Neuronal stem cell (in vitro differentiated cells): ENCODE measurements at regions not wholly inside any gene's neighbourhood (a gene's known extent, or its start where the extent isn't known, plus 50 kb on each side); places are given as distances from the start of the nearest gene placed in this dataset.
"Not testable (repeated sequence)": the region's sequence is repeated elsewhere in the genome, so short reads cannot be mapped to it uniquely, and the experiment has no call there.

ENCODE experiments used
- DNase-seq: peaks from one replicate; pipeline ENCODE4 v3.0.0-alpha.2; 2013; ENCODE audit warnings: low spot score
- H2AFZ ChIP-seq: one replicate; pipeline ENCODE4 v1.6.1; 2013; ENCODE audit warnings: mild to moderate bottlenecking, low read length, inconsistent platforms
- H2AK5ac ChIP-seq: 2 replicates; pipeline ENCODE4 v1.6.1; 2013; ENCODE audit warnings: low read depth, mild to moderate bottlenecking, inconsistent platforms, low read length, moderate library complexity, mixed read lengths
- H2BK120ac ChIP-seq: 2 replicates; pipeline ENCODE4 v1.6.1; 2013; ENCODE audit warnings: low read depth, mild to moderate bottlenecking, inconsistent platforms, low read length, moderate library complexity, mixed read lengths
- H2BK12ac ChIP-seq: one replicate; pipeline ENCODE4 v1.6.1; 2013; ENCODE audit warnings: low read length, inconsistent platforms
- H2BK15ac ChIP-seq: 2 replicates; pipeline ENCODE4 v1.6.1; 2013; ENCODE audit warnings: mild to moderate bottlenecking, low read length, inconsistent platforms, mixed read lengths
- H2BK5ac ChIP-seq: one replicate; pipeline ENCODE4 v1.6.1; 2013; ENCODE audit warnings: inconsistent platforms, mild to moderate bottlenecking, low read length, moderate library complexity
- H3K14ac ChIP-seq: one replicate; pipeline ENCODE4 v1.6.1; 2013; ENCODE audit warnings: low read length, inconsistent platforms
- H3K18ac ChIP-seq: 2 replicates; pipeline ENCODE4 v1.6.1; 2013; ENCODE audit warnings: low read length, inconsistent platforms
- H3K23ac ChIP-seq: 2 replicates; pipeline ENCODE4 v1.6.1; 2013; ENCODE audit warnings: low read depth, mild to moderate bottlenecking, mixed read lengths, low read length, inconsistent platforms; ENCODE audit not compliant: poor library complexity
- H3K27ac ChIP-seq: replicated peaks from 3 replicates; pipeline ENCODE4 v1.5.1; 2013; ENCODE audit warnings: low read length, inconsistent platforms
- H3K27me3 ChIP-seq, 3 experiments: 2 replicates each; pipeline ENCODE4 v1.6.1; 2013; ENCODE audit warnings: low read length in 3 of 3, mild to moderate bottlenecking in 2 of 3, inconsistent platforms in 1 of 3, low read depth in 1 of 3, mixed read lengths in 1 of 3, moderate library complexity in 1 of 3; ENCODE audit not compliant: control insufficient read depth in 3 of 3, insufficient read depth in 3 of 3
- H3K36me3 ChIP-seq, 2 donors: replicated peaks in 1 of 2; 2 replicates each; pipeline ENCODE4 v1.6.1; 2013; ENCODE audit warnings: low read length in 2 of 2; ENCODE audit not compliant: control insufficient read depth in 2 of 2, insufficient read depth in 2 of 2
- H3K4ac ChIP-seq: 2 replicates; pipeline ENCODE4 v1.6.1; 2013; ENCODE audit warnings: inconsistent platforms, mild to moderate bottlenecking, low read length, moderate library complexity
- H3K4me1 ChIP-seq, 2 donors: 1 replicate in 1 of 2; 2 replicates in 1 of 2; pipeline ENCODE4 v1.6.1; 2013; ENCODE audit warnings: low read length in 2 of 2, low read depth in 1 of 2; ENCODE audit not compliant: control insufficient read depth in 2 of 2, insufficient read depth in 1 of 2
- H3K4me2 ChIP-seq: one replicate; pipeline ENCODE4 v1.6.1; 2013; ENCODE audit warnings: mild to moderate bottlenecking, low read length, inconsistent platforms; ENCODE audit not compliant: insufficient read depth, poor library complexity, severe bottlenecking
- H3K4me3 ChIP-seq, 2 donors: 2 replicates each; pipeline ENCODE4 v1.5.1; 2013; ENCODE audit warnings: low read length in 2 of 2, mild to moderate bottlenecking in 2 of 2, inconsistent platforms in 1 of 2, moderate library complexity in 1 of 2
- H3K79me1 ChIP-seq: one replicate; pipeline ENCODE4 v1.6.1; 2013; ENCODE audit warnings: low read depth, mild to moderate bottlenecking, inconsistent platforms, low read length, moderate library complexity
- H3K9ac ChIP-seq: one replicate; pipeline ENCODE4 v1.6.1; 2013; ENCODE audit warnings: mild to moderate bottlenecking, low read depth, low read length, inconsistent platforms; ENCODE audit not compliant: poor library complexity
- H3K9me3 ChIP-seq, 2 donors: replicated peaks in 1 of 2; 2 replicates each; pipeline versions ENCODE3 to v1.6.1; 2013; ENCODE audit warnings: low read length in 2 of 2, mild to moderate bottlenecking in 2 of 2, inconsistent platforms in 1 of 2, low read depth in 1 of 2, mixed read lengths in 1 of 2, moderate library complexity in 1 of 2; ENCODE audit not compliant: control insufficient read depth in 2 of 2, insufficient read depth in 1 of 2
- H4K8ac ChIP-seq: one replicate; pipeline ENCODE4 v1.6.1; 2013; ENCODE audit warnings: low read depth, mild to moderate bottlenecking, inconsistent platforms, low read length, moderate library complexity
- H4K91ac ChIP-seq: one replicate; pipeline ENCODE4 v1.6.1; 2013; ENCODE audit warnings: low read length, low read depth, mild to moderate bottlenecking, inconsistent platforms; ENCODE audit not compliant: poor library complexity
- WGBS, 2 donors: extraction: QIAGEN DNeasy Blood & Tissue Kit; methylation state at CpG; one replicate each; pipeline ENCODE4 v1.1.7; 2013; ENCODE audit warnings: missing lambda C conversion rate in 2 of 2, mixed read lengths in 1 of 2; ENCODE audit not compliant: insufficient read length in 2 of 2, insufficient replicate concordance in 1 of 2; ENCODE audit errors: extremely low coverage in 2 of 2; 5-methylcytosine and 5-hydroxymethylcytosine counted together

- Histone ChIP-seq H3K4me2 (no peak overlapping the region), H3K18ac (no peak overlapping the region), H3K4ac (no peak overlapping the region), H3K27ac (no peak overlapping the region), H3K9me3 (no peaks in the 10 kb centered on the region), H2BK15ac (no peak overlapping the region), H2BK5ac (no peak overlapping the region), H2BK12ac (no peak overlapping the region), H3K14ac (no peak overlapping the region), H3K4me3 (no peak overlapping the region), H3K36me3 (no peaks in the 10 kb centered on the region), H3K4me1 (no peaks in the 10 kb centered on the region), H4K91ac (no peak overlapping the region), H2BK120ac (no peak overlapping the region), H3K9ac (no peak overlapping the region), H2AFZ (no peak overlapping the region), H4K8ac (no peak overlapping the region), H3K79me1 (no peaks in the 10 kb centered on the region), H2AK5ac (no peak overlapping the region), H3K27me3 (no peaks in the 10 kb centered on the region), H3K23ac (no peak overlapping the region)
- DNase-seq, result no peak
Measured at GRCh38 chr9:28491121-28491520, 917.8 kb upstream of the C9orf72 start.

- no CpG with 5 or more reads among the region's 10 CpGs for WGBS, 2 donors
- H3K18ac ChIP-seq, H3K9ac ChIP-seq, H2BK5ac ChIP-seq, H3K9me3 ChIP-seq, H3K4ac ChIP-seq, H4K91ac ChIP-seq, H3K14ac ChIP-seq, H3K4me1 ChIP-seq, H2BK15ac ChIP-seq, H2AFZ ChIP-seq, H2AK5ac ChIP-seq, H3K23ac ChIP-seq, H3K4me3 ChIP-seq, H3K36me3 ChIP-seq, H3K27ac ChIP-seq, H2BK120ac ChIP-seq, H3K4me2 ChIP-seq, H4K8ac ChIP-seq, H3K79me1 ChIP-seq, H3K27me3 ChIP-seq, DNase-seq, H2BK12ac ChIP-seq: not testable (repeated sequence)
Measured at GRCh38 chr9:28498168-28498567, 924.9 kb upstream of the C9orf72 start.

- no CpG with 5 or more reads among the region's 3 CpGs for WGBS, 2 donors
- no peak overlapping the region for H4K8ac ChIP-seq
Measured at GRCh38 chr9:28502189-28502588, 928.9 kb upstream of the C9orf72 start.

GRCh38 chr9:28502741-28503140 lies 929.5 kb upstream of the C9orf72 start:
- no peak overlapping the region for H4K8ac ChIP-seq
- H3K4me1 ChIP-seq, result no peaks in the 10 kb centered on the region
- H2BK120ac ChIP-seq, result no peak overlapping the region
- H4K91ac ChIP-seq, result no peak overlapping the region
- no peak overlapping the region for H3K27ac ChIP-seq
- no peak overlapping the region for H3K9ac ChIP-seq
- H3K4ac ChIP-seq, result no peak overlapping the region
- no peaks in the 10 kb centered on the region for H3K27me3 ChIP-seq
- H3K79me1 ChIP-seq, result no peaks in the 10 kb centered on the region
- H2BK15ac ChIP-seq, result no peak overlapping the region
- no CpG with 5 or more reads among the region's 2 CpGs for WGBS, 2 donors
- H3K4me3 ChIP-seq, result no peak overlapping the region
- H3K14ac ChIP-seq, result no peak overlapping the region
- no peak overlapping the region for H2BK5ac ChIP-seq
- no peak overlapping the region for H3K18ac ChIP-seq
- H3K4me2 ChIP-seq, result no peak overlapping the region
- no peak overlapping the region for H2BK12ac ChIP-seq
- H3K36me3 ChIP-seq, result no peaks in the 10 kb centered on the region
- H3K9me3 ChIP-seq, result peaks cover 1 to 6% of the 10 kb centered on the region in 2 donors
- H2AK5ac ChIP-seq, result no peak overlapping the region
- H2AFZ ChIP-seq, result no peak overlapping the region
- no peak for DNase-seq
- H3K23ac ChIP-seq, result no peak overlapping the region

More at GRCh38 chr9:28502189-28502588, 928.9 kb upstream of the C9orf72 start:
- H3K27ac ChIP-seq, result no peak overlapping the region
- H2BK12ac ChIP-seq, result no peak overlapping the region
- no peak overlapping the region for H3K4ac ChIP-seq
- H2BK5ac ChIP-seq, result no peak overlapping the region
- no peak overlapping the region for H3K18ac ChIP-seq
- H3K9ac ChIP-seq, result no peak overlapping the region
- H3K4me3 ChIP-seq, result no peak overlapping the region
- no peak for DNase-seq
- H3K4me1 ChIP-seq, result no peaks in the 10 kb centered on the region
- H3K36me3 ChIP-seq, result no peaks in the 10 kb centered on the region
- no peak overlapping the region for H3K23ac ChIP-seq
- H3K4me2 ChIP-seq, result no peak overlapping the region
- H4K91ac ChIP-seq, result no peak overlapping the region
- H2BK120ac ChIP-seq, result no peak overlapping the region
- H2AK5ac ChIP-seq, result no peak overlapping the region
- no peak overlapping the region for H3K14ac ChIP-seq
- no peaks in the 10 kb centered on the region for H3K79me1 ChIP-seq
- H2BK15ac ChIP-seq, result no peak overlapping the region
- no peak overlapping the region for H2AFZ ChIP-seq
- peaks cover 1 to 6% of the 10 kb centered on the region in 2 donors for H3K9me3 ChIP-seq
- no peaks in the 10 kb centered on the region for H3K27me3 ChIP-seq
